ENCODE measurements at regions not wholly inside any gene's neighbourhood (a gene's known extent, or its start where the extent isn't known, plus 50 kb on each side); places are given as distances from the start of the nearest gene placed in this dataset.

DNA sequence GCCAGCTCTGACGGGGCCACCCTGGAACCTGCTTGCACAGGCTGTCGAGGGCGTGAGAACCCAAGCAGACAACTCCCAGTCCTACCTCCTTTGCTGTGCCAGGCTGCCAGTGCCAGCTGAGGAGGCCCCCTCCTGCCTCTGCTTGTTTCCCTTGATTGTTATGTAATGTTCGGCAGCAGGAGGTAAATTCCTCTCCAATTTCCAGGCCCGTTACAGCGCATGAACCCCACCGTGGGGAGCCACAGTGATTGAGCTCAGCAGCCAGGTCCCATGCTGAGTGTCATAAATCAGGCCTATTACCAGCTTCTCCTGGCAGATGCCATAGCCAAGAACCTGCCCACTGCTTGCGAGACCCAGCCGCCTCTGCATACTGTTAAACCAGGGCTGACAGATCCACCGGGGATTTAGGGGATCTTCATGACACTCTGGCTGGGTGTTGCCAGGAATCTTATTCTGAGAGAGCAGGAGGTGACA is 320.5 kb downstream of the DHX35 start:
- TF ChIP-seq CREB1 (CRISPR knock-in tag; IDR thresholded peaks at IDR 0.05) = no peak
- TF ChIP-seq, protein P1, sequence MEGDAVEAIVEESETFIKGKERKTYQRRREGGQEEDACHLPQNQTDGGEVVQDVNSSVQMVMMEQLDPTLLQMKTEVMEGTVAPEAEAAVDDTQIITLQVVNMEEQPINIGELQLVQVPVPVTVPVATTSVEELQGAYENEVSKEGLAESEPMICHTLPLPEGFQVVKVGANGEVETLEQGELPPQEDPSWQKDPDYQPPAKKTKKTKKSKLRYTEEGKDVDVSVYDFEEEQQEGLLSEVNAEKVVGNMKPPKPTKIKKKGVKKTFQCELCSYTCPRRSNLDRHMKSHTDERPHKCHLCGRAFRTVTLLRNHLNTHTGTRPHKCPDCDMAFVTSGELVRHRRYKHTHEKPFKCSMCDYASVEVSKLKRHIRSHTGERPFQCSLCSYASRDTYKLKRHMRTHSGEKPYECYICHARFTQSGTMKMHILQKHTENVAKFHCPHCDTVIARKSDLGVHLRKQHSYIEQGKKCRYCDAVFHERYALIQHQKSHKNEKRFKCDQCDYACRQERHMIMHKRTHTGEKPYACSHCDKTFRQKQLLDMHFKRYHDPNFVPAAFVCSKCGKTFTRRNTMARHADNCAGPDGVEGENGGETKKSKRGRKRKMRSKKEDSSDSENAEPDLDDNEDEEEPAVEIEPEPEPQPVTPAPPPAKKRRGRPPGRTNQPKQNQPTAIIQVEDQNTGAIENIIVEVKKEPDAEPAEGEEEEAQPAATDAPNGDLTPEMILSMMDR (IDR thresholded peaks at IDR 0.05) = no peak
- TF ChIP-seq NR2C2 (CRISPR knock-in tag; IDR thresholded peaks at IDR 0.05) = no peak
- TF ChIP-seq SMAD3 (CRISPR knock-in tag; IDR thresholded peaks at IDR 0.05; ENCODE audit: borderline replicate concordance) = peak; percentile 75
- peak; percentile 75; the same call in 1 of the 2 replicates for TF ChIP-seq TEAD4 (CRISPR knock-in tag; IDR thresholded peaks at IDR 0.05)
- no peak for TF ChIP-seq JUN (CRISPR knock-in tag; IDR thresholded peaks at IDR 0.05)
- TF ChIP-seq, protein P2, sequence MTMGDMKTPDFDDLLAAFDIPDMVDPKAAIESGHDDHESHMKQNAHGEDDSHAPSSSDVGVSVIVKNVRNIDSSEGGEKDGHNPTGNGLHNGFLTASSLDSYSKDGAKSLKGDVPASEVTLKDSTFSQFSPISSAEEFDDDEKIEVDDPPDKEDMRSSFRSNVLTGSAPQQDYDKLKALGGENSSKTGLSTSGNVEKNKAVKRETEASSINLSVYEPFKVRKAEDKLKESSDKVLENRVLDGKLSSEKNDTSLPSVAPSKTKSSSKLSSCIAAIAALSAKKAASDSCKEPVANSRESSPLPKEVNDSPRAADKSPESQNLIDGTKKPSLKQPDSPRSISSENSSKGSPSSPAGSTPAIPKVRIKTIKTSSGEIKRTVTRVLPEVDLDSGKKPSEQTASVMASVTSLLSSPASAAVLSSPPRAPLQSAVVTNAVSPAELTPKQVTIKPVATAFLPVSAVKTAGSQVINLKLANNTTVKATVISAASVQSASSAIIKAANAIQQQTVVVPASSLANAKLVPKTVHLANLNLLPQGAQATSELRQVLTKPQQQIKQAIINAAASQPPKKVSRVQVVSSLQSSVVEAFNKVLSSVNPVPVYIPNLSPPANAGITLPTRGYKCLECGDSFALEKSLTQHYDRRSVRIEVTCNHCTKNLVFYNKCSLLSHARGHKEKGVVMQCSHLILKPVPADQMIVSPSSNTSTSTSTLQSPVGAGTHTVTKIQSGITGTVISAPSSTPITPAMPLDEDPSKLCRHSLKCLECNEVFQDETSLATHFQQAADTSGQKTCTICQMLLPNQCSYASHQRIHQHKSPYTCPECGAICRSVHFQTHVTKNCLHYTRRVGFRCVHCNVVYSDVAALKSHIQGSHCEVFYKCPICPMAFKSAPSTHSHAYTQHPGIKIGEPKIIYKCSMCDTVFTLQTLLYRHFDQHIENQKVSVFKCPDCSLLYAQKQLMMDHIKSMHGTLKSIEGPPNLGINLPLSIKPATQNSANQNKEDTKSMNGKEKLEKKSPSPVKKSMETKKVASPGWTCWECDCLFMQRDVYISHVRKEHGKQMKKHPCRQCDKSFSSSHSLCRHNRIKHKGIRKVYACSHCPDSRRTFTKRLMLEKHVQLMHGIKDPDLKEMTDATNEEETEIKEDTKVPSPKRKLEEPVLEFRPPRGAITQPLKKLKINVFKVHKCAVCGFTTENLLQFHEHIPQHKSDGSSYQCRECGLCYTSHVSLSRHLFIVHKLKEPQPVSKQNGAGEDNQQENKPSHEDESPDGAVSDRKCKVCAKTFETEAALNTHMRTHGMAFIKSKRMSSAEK (CRISPR knock-in tag; IDR thresholded peaks at IDR 0.05; ENCODE audit: borderline replicate concordance) = no peak
- TF ChIP-seq, protein P3, sequence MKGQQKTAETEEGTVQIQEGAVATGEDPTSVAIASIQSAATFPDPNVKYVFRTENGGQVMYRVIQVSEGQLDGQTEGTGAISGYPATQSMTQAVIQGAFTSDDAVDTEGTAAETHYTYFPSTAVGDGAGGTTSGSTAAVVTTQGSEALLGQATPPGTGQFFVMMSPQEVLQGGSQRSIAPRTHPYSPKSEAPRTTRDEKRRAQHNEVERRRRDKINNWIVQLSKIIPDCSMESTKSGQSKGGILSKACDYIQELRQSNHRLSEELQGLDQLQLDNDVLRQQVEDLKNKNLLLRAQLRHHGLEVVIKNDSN (CRISPR knock-in tag; IDR thresholded peaks at IDR 0.05) = no peak
- no peak for TF ChIP-seq SMAD4 (CRISPR knock-in tag; IDR thresholded peaks at IDR 0.05)
- TF ChIP-seq, protein P4, sequence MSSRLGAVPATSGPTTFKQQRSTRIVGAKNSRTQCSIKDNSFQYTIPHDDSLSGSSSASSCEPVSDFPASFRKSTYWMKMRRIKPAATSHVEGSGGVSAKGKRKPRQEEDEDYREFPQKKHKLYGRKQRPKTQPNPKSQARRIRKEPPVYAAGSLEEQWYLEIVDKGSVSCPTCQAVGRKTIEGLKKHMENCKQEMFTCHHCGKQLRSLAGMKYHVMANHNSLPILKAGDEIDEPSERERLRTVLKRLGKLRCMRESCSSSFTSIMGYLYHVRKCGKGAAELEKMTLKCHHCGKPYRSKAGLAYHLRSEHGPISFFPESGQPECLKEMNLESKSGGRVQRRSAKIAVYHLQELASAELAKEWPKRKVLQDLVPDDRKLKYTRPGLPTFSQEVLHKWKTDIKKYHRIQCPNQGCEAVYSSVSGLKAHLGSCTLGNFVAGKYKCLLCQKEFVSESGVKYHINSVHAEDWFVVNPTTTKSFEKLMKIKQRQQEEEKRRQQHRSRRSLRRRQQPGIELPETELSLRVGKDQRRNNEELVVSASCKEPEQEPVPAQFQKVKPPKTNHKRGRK (CRISPR knock-in tag; IDR thresholded peaks at IDR 0.05; ENCODE audit: borderline replicate concordance) = no peak

All from WTC11 (cell line).